ENCODE measurements at regions not wholly inside any gene's neighbourhood (a gene's known extent, or its start where the extent isn't known, plus 50 kb on each side); places are given as distances from the start of the nearest gene placed in this dataset.
"Not testable (repeated sequence)": the region's sequence is repeated elsewhere in the genome, so short reads cannot be mapped to it uniquely, and the experiment has no call there.

- DNase-seq = peak; percentile 88
Observed at GRCh38 chr13:109309625-109310363, 476.6 kb downstream of the IRS2 start.

- DNase-seq = no peak
Observed at GRCh38 chr13:109307027-109307426, 479.4 kb downstream of the IRS2 start.

- no peak for DNase-seq
Observed at GRCh38 chr13:109301726-109302125, 484.7 kb downstream of the IRS2 start.

- DNase-seq = no peak
Observed at GRCh38 chr13:109301276-109301675, 485.1 kb downstream of the IRS2 start.

- DNase-seq = no peak
Observed at GRCh38 chr13:109297628-109298027, 488.8 kb downstream of the IRS2 start.

GRCh38 chr13:109293166-109293565, 493.2 kb downstream of the IRS2 start:
- no peak for DNase-seq

GRCh38 chr13:109288151-109288709, 498.2 kb downstream of the IRS2 start:
- no peak for DNase-seq

- no peak for DNase-seq
Observed at GRCh38 chr13:109287553-109287952, 498.8 kb downstream of the IRS2 start.

GRCh38 chr13:109285586-109285985, 500.8 kb downstream of the IRS2 start:
- no peak for DNase-seq

GRCh38 chr13:109281903-109282635, 504.3 kb downstream of the IRS2 start:
- no peak for DNase-seq

GRCh38 chr13:109281017-109281902, 505.1 kb downstream of the IRS2 start:
- DNase-seq = no peak

GRCh38 chr13:109276261-109276660, 510.1 kb downstream of the IRS2 start:
- DNase-seq = no peak

GRCh38 chr13:109275852-109276251, 510.5 kb downstream of the IRS2 start:
- DNase-seq = no peak

GRCh38 chr13:109275139-109275745, 511.1 kb downstream of the IRS2 start:
- no peak for DNase-seq

- DNase-seq = no peak
Observed at GRCh38 chr13:109274188-109274821, 512.1 kb downstream of the IRS2 start.

- DNase-seq = no peak
Observed at GRCh38 chr13:109273326-109273751, 513.0 kb downstream of the IRS2 start.

- no peak for DNase-seq
Observed at GRCh38 chr13:109272595-109273325, 513.6 kb downstream of the IRS2 start.

GRCh38 chr13:109271555-109272541, 514.5 kb downstream of the IRS2 start:
- no peak for DNase-seq

GRCh38 chr13:109271061-109271460, 515.3 kb downstream of the IRS2 start:
- no peak for DNase-seq

GRCh38 chr13:109269381-109269780, 517.0 kb downstream of the IRS2 start:
- not testable (repeated sequence) for DNase-seq
